ENCODE measurements at regions not wholly inside any gene's neighbourhood (a gene's known extent, or its start where the extent isn't known, plus 50 kb on each side); places are given as distances from the start of the nearest gene placed in this dataset.

- DNase-seq (no peak), ATAC-seq (no peak)
- Histone ChIP-seq H3K36me3 (no peaks in the 10 kb centered on the region), H3K4me1 (peaks cover 12% of the 10 kb centered on the region), H3K27ac (no peak overlapping the region), H3K4me3 (no peak overlapping the region), H3K27me3 (no peaks in the 10 kb centered on the region), H3K9me3 (no peaks in the 10 kb centered on the region)
- intact Hi-C loops (cut with DNase I), result no loop called here
- TF ChIP-seq CTCF (IDR thresholded peaks at IDR 0.05), result no peak
Observed at GRCh38 chr3:64359735-64360134, 134.5 kb upstream of the PRICKLE2 start.

- Histone ChIP-seq H3K27ac (no peak overlapping the region), H3K4me3 (no peak overlapping the region), H3K4me1 (peaks cover 12% of the 10 kb centered on the region), H3K36me3 (no peaks in the 10 kb centered on the region), H3K27me3 (no peaks in the 10 kb centered on the region), H3K9me3 (no peaks in the 10 kb centered on the region)
- no peak for DNase-seq
- intact Hi-C loops (cut with DNase I), result no loop called here
- no peak for TF ChIP-seq CTCF (IDR thresholded peaks at IDR 0.05)
- no peak for ATAC-seq
Observed at GRCh38 chr3:64358853-64359252, 133.6 kb upstream of the PRICKLE2 start.

GRCh38 chr3:64358176-64358575 lies 132.9 kb upstream of the PRICKLE2 start:
- peaks cover 12% of the 10 kb centered on the region for H3K4me1 ChIP-seq
- no peak overlapping the region for H3K27ac ChIP-seq
- no peak for TF ChIP-seq CTCF (IDR thresholded peaks at IDR 0.05)
- ATAC-seq (no peak), DNase-seq (no peak)
- no peaks in the 10 kb centered on the region for H3K36me3 ChIP-seq
- intact Hi-C loops (cut with DNase I), result no loop called here
- H3K27me3 ChIP-seq, result no peaks in the 10 kb centered on the region
- H3K9me3 ChIP-seq, result no peaks in the 10 kb centered on the region
- H3K4me3 ChIP-seq, result no peak overlapping the region

- H3K27me3 ChIP-seq, result no peaks in the 10 kb centered on the region
- H3K36me3 ChIP-seq, result no peaks in the 10 kb centered on the region
- no peak for TF ChIP-seq CTCF (IDR thresholded peaks at IDR 0.05)
- no peak overlapping the region for H3K27ac ChIP-seq
- no peak for DNase-seq
- intact Hi-C loops (cut with DNase I), result no loop called here
- ATAC-seq, result no peak
- no peak overlapping the region for H3K4me3 ChIP-seq
- H3K4me1 ChIP-seq, result peaks cover 19% of the 10 kb centered on the region
- H3K9me3 ChIP-seq, result no peaks in the 10 kb centered on the region
Observed at GRCh38 chr3:64357481-64357880, 132.2 kb upstream of the PRICKLE2 start.

- Histone ChIP-seq H3K27me3 (no peaks in the 10 kb centered on the region), H3K4me1 (peaks cover 30% of the 10 kb centered on the region), H3K4me3 (peak overlapping the region; percentile 19), H3K36me3 (no peaks in the 10 kb centered on the region), H3K9me3 (no peaks in the 10 kb centered on the region), H3K27ac (peak overlapping the region; percentile 66)
- ATAC-seq, result peak; percentile 77
- TF ChIP-seq CTCF (IDR thresholded peaks at IDR 0.05), result no peak
- DNase-seq, result no peak
- intact Hi-C loops (cut with DNase I), result no loop called here
Observed at GRCh38 chr3:64355401-64355807, 130.1 kb upstream of the PRICKLE2 start.

- Histone ChIP-seq H3K4me3 (peak overlapping the region; percentile 19), H3K36me3 (no peaks in the 10 kb centered on the region), H3K27ac (peak overlapping the region; percentile 66), H3K4me1 (peaks cover 30% of the 10 kb centered on the region), H3K9me3 (no peaks in the 10 kb centered on the region), H3K27me3 (no peaks in the 10 kb centered on the region)
- DNase-seq (no peak), ATAC-seq (no peak)
- TF ChIP-seq CTCF (IDR thresholded peaks at IDR 0.05), result no peak
- intact Hi-C loops (cut with DNase I), result no loop called here
Observed at GRCh38 chr3:64354956-64355355, 129.7 kb upstream of the PRICKLE2 start.
